KMS-11 (cell line): ENCODE measurements at regions not wholly inside any gene's neighbourhood (a gene's known extent, or its start where the extent isn't known, plus 50 kb on each side); places are given as distances from the start of the nearest gene placed in this dataset.

Experiments used
- H2AFZ ChIP-seq: fragments of 200-600 bp; sonication (generic); 2 replicates; pipeline ENCODE4 v1.6.1; 2016; ENCODE audit warnings: antibody characterized with exemption, mixed run types, low read depth
- H3K27ac ChIP-seq: fragments of 200-600 bp; sonication (generic); 2 replicates; pipeline ENCODE4 v1.6.1; 2016; ENCODE audit warnings: mild to moderate bottlenecking, mixed run types
- H3K27me3 ChIP-seq: fragments of 200-600 bp; sonication (generic); 2 replicates; pipeline ENCODE4 v1.6.1; 2017; ENCODE audit warnings: mild to moderate bottlenecking, low read depth, mixed run types, moderate library complexity; ENCODE audit not compliant: insufficient read depth
- H3K36me3 ChIP-seq: fragments of 200-600 bp; sonication (generic); 2 replicates; pipeline ENCODE4 v1.6.1; 2017; ENCODE audit warnings: mild to moderate bottlenecking, mixed run types; ENCODE audit not compliant: insufficient read depth
- H3K4me1 ChIP-seq: fragments of 200-600 bp; sonication (generic); 2 replicates; pipeline ENCODE4 v1.6.1; 2016; ENCODE audit warnings: mild to moderate bottlenecking, low read depth, mixed run types; ENCODE audit not compliant: poor library complexity, severe bottlenecking
- H3K4me2 ChIP-seq: fragments of 200-600 bp; sonication (generic); 2 replicates; pipeline ENCODE4 v1.7.0; 2016; ENCODE audit warnings: mild to moderate bottlenecking, mixed run types
- H3K4me3 ChIP-seq: fragments of 200-600 bp; sonication (generic); IDR thresholded peaks from 2 replicates; pipeline ENCODE4 v1.6.1; 2017; ENCODE audit warnings: low read depth, low read length, mixed read lengths; ENCODE audit not compliant: insufficient read depth
- H3K79me2 ChIP-seq: fragments of 200-600 bp; sonication (generic); 2 replicates; pipeline ENCODE4 v1.6.1; 2016; ENCODE audit warnings: low read depth, mixed run types; ENCODE audit not compliant: insufficient read depth
- H3K9ac ChIP-seq: fragments of 200-600 bp; sonication (generic); 2 replicates; pipeline ENCODE4 v1.6.1; 2016; ENCODE audit warnings: mild to moderate bottlenecking, mixed run types
- H4K20me1 ChIP-seq: fragments of 200-600 bp; sonication (generic); 2 replicates; pipeline ENCODE4 v1.6.1; 2016; ENCODE audit warnings: mild to moderate bottlenecking, mixed run types; ENCODE audit not compliant: insufficient read depth
- TF ChIP-seq, protein P1 (sequence below): fragments of 200-600 bp; sonication (generic); conservative IDR thresholded peaks from 2 replicates; pipeline ENCODE4 v1.6.1; 2017; ENCODE audit warnings: low read depth, mild to moderate bottlenecking, antibody characterized with exemption, low read length, moderate library complexity, mixed read lengths

DNA sequence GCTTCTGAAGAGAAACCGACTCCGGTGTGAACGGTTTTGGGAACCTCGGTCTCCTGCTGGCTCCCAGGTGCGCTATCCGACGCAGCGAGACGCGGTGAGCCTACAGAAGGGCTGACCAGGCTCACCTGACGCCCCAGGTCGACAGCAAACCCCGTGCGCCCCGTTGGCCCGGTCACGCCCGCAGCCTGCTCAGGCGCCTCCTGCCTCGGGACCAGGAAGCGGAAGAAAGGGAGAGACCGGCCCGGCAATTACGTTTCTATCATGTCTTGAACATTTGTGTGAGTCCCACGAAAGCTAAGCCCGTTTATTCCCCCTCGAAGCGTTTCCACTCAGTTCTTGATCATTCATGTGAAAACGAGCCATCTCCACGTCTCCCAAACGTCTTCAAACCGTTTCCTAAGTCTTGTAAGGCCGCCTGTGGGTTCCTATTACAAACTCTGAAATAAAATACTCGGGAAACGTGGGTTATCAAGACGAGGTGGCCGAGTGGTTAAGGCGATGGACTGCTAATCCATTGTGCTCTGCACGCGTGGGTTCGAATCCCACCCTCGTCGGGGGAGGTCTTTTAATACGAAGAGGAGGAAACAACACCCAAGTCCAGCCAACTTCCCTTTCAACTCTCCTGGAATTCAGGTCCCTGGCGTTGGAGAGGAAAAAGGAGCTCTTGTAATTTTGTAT is 150.5 kb upstream of the PRSS16 start:
- H4K20me1 ChIP-seq: no peaks in the 10 kb centered on the region
- no peaks in the 10 kb centered on the region for H3K36me3 ChIP-seq
- H3K4me1 ChIP-seq: no peaks in the 10 kb centered on the region
- H3K27me3 ChIP-seq: no peaks in the 10 kb centered on the region
- no peak overlapping the region for H2AFZ ChIP-seq
- H3K79me2 ChIP-seq: no peaks in the 10 kb centered on the region
- no peak overlapping the region for H3K27ac ChIP-seq
- no peak overlapping the region for H3K9ac ChIP-seq
- H3K4me2 ChIP-seq: no peak overlapping the region
- TF ChIP-seq, protein P1, sequence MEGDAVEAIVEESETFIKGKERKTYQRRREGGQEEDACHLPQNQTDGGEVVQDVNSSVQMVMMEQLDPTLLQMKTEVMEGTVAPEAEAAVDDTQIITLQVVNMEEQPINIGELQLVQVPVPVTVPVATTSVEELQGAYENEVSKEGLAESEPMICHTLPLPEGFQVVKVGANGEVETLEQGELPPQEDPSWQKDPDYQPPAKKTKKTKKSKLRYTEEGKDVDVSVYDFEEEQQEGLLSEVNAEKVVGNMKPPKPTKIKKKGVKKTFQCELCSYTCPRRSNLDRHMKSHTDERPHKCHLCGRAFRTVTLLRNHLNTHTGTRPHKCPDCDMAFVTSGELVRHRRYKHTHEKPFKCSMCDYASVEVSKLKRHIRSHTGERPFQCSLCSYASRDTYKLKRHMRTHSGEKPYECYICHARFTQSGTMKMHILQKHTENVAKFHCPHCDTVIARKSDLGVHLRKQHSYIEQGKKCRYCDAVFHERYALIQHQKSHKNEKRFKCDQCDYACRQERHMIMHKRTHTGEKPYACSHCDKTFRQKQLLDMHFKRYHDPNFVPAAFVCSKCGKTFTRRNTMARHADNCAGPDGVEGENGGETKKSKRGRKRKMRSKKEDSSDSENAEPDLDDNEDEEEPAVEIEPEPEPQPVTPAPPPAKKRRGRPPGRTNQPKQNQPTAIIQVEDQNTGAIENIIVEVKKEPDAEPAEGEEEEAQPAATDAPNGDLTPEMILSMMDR: no peak
- H3K4me3 ChIP-seq: no peak overlapping the region

DNA sequence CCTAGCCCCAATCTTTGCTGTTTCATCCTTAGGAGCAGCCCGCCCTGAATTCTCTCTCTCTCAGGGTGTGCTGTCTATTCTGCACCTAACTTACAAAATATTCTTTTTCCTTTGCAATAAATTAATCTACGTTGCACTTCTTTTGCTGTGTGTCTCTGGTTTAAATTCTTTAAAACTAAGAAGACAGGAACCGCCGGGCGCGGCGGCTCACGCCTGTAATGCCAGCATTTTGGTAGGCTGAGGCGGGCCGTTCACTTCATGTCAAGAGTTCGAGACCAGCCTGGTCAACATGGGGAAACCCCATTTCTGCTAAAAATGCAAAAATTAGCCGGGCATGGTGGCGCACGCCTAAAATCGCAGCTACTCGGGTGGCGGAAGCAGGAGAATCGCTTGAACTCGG is 148.5 kb upstream of the PRSS16 start:
- no peaks in the 10 kb centered on the region for H4K20me1 ChIP-seq
- TF ChIP-seq, protein P1: no peak
- H2AFZ ChIP-seq: no peak overlapping the region
- no peaks in the 10 kb centered on the region for H3K79me2 ChIP-seq
- no peaks in the 10 kb centered on the region for H3K4me1 ChIP-seq
- no peak overlapping the region for H3K4me3 ChIP-seq
- H3K9ac ChIP-seq: no peak overlapping the region
- no peak overlapping the region for H3K4me2 ChIP-seq
- H3K36me3 ChIP-seq: no peaks in the 10 kb centered on the region
- H3K27ac ChIP-seq: no peak overlapping the region
- H3K27me3 ChIP-seq: no peaks in the 10 kb centered on the region

DNA sequence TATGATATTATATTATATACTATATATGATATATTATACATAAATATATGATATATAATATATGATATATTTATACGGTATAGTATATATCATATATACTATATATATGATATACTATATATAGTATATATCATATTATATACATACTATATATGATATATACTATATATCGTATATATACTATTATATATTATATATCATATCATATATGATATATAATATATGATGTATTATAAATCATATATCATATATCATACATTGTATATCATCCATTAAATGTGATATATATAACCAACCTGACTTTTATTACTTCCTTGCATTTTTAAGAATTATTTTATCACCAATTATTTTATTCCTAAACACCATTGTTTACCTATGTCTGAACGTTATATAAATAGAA is 146.6 kb upstream of the PRSS16 start:
- no peaks in the 10 kb centered on the region for H3K79me2 ChIP-seq
- TF ChIP-seq, protein P1: no peak
- no peak overlapping the region for H3K4me2 ChIP-seq
- no peak overlapping the region for H3K27ac ChIP-seq
- no peak overlapping the region for H2AFZ ChIP-seq
- no peak overlapping the region for H3K9ac ChIP-seq
- H3K4me1 ChIP-seq: no peaks in the 10 kb centered on the region
- H3K27me3 ChIP-seq: no peaks in the 10 kb centered on the region
- no peaks in the 10 kb centered on the region for H4K20me1 ChIP-seq
- no peak overlapping the region for H3K4me3 ChIP-seq
- no peaks in the 10 kb centered on the region for H3K36me3 ChIP-seq

DNA sequence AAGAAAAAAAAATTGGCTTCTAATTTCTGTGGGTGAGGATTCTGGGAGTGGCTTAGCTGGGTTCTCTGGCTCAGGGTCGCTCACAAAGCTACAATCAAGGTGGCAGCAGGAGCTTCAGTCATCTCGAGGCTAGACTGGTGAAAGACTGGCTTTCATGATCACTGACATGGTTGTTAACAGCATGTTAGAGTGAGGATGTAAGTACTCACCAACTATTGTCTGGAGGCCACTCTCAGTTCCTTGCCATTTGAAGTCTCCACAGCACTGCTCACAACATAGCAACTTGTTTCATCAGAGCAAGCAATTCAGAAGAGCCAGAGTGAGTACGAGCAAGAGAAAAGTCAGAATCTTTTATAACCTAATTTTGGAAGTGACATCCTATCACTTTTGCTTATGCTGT is 145.7 kb upstream of the PRSS16 start:
- Histone ChIP-seq H4K20me1 (no peaks in the 10 kb centered on the region), H3K27me3 (no peaks in the 10 kb centered on the region), H2AFZ (no peak overlapping the region), H3K36me3 (no peaks in the 10 kb centered on the region), H3K4me3 (no peak overlapping the region), H3K4me2 (no peak overlapping the region), H3K27ac (no peak overlapping the region), H3K4me1 (no peaks in the 10 kb centered on the region), H3K9ac (no peak overlapping the region), H3K79me2 (no peaks in the 10 kb centered on the region)
- TF ChIP-seq, protein P1: no peak
